ENCODE measurements at regions not wholly inside any gene's neighbourhood (a gene's known extent, or its start where the extent isn't known, plus 50 kb on each side); places are given as distances from the start of the nearest gene placed in this dataset.

GRCh38 chr14:105711841-105712460 lies 185.6 kb downstream of the TMEM121 start:
- TF ChIP-seq, protein P1, sequence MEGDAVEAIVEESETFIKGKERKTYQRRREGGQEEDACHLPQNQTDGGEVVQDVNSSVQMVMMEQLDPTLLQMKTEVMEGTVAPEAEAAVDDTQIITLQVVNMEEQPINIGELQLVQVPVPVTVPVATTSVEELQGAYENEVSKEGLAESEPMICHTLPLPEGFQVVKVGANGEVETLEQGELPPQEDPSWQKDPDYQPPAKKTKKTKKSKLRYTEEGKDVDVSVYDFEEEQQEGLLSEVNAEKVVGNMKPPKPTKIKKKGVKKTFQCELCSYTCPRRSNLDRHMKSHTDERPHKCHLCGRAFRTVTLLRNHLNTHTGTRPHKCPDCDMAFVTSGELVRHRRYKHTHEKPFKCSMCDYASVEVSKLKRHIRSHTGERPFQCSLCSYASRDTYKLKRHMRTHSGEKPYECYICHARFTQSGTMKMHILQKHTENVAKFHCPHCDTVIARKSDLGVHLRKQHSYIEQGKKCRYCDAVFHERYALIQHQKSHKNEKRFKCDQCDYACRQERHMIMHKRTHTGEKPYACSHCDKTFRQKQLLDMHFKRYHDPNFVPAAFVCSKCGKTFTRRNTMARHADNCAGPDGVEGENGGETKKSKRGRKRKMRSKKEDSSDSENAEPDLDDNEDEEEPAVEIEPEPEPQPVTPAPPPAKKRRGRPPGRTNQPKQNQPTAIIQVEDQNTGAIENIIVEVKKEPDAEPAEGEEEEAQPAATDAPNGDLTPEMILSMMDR (IDR thresholded peaks at IDR 0.05; ENCODE audit: extremely low read depth in 1 of 2, insufficient read depth in 1 of 2, low read depth in 1 of 2, low read length in 2 of 2): no peak
- no peak for TF ChIP-seq POLR2A (IDR thresholded peaks at IDR 0.05; ENCODE audit: low read depth, low read length)
- no peak for TF ChIP-seq GATA2 (IDR thresholded peaks at IDR 0.05; ENCODE audit: insufficient read depth, insufficient read length, low read depth, low read length)

All from endothelial cell of umbilical vein (primary cell).